NB4 (cell line): ENCODE measurements at regions not wholly inside any gene's neighbourhood (a gene's known extent, or its start where the extent isn't known, plus 50 kb on each side); places are given as distances from the start of the nearest gene placed in this dataset.

ENCODE experiments used
- DNase-seq: peaks from one replicate; pipeline ENCODE4 v3.0.0; 2010; ENCODE audit warnings: low read depth
- H3K4me3 ChIP-seq: one replicate; pipeline ENCODE4 v1.5.1; 2011; ENCODE audit warnings: mild to moderate bottlenecking, low read depth, low read length, moderate library complexity
- CTCF ChIP-seq: IDR thresholded peaks from one replicate; pipeline ENCODE4 v1.5.1; 2012; ENCODE audit warnings: low read depth, low read length
- MAX ChIP-seq: IDR thresholded peaks from 2 replicates; pipeline ENCODE4 v1.6.1; 2011; ENCODE audit warnings: low read depth, low read length
- MYC ChIP-seq: IDR thresholded peaks from 2 replicates; pipeline ENCODE4 v1.6.1; 2011; ENCODE audit warnings: low read depth, low read length
- POLR2A ChIP-seq: IDR thresholded peaks from 2 replicates; pipeline ENCODE4 v1.6.1; 2011; ENCODE audit warnings: mild to moderate bottlenecking; ENCODE audit not compliant: insufficient read length; ENCODE audit errors: extremely low read depth

GRCh38 chr14:104357689-104358527, 219.5 kb downstream of the KIF26A start:
- H3K4me3 ChIP-seq: no peak overlapping the region
- TF ChIP-seq POLR2A: no peak
- no peak for TF ChIP-seq CTCF
- TF ChIP-seq MYC: no peak
- TF ChIP-seq MAX: no peak
- no peak for DNase-seq

- TF ChIP-seq POLR2A (no peak), CTCF (no peak), MYC (no peak), MAX (no peak)
- DNase-seq: no peak
- no peak overlapping the region for H3K4me3 ChIP-seq
These were observed 220.3 kb downstream of the KIF26A start for GRCh38 chr14:104358528-104359300.

- H3K4me3 ChIP-seq: no peak overlapping the region
- TF ChIP-seq POLR2A (no peak), CTCF (no peak), MYC (no peak), MAX (no peak)
These were observed 220.1 kb upstream of the C14orf180 start for GRCh38 chr14:104359301-104359968.

GRCh38 chr14:104359969-104360442, 219.6 kb upstream of the C14orf180 start:
- no peak for DNase-seq
- no peak overlapping the region for H3K4me3 ChIP-seq
- TF ChIP-seq CTCF: no peak
- no peak for TF ChIP-seq MYC
- no peak for TF ChIP-seq MAX
- no peak for TF ChIP-seq POLR2A

More at GRCh38 chr14:104359301-104359968, 220.1 kb upstream of the C14orf180 start:
- DNase-seq: no peak

GRCh38 chr14:104360501-104360900, 219.1 kb upstream of the C14orf180 start:
- TF ChIP-seq CTCF: no peak
- TF ChIP-seq POLR2A: no peak
- no peak for TF ChIP-seq MAX
- no peak for TF ChIP-seq MYC
- H3K4me3 ChIP-seq: no peak overlapping the region
- DNase-seq: no peak
